ENCODE measurements at regions not wholly inside any gene's neighbourhood (a gene's known extent, or its start where the extent isn't known, plus 50 kb on each side); places are given as distances from the start of the nearest gene placed in this dataset.

DNA sequence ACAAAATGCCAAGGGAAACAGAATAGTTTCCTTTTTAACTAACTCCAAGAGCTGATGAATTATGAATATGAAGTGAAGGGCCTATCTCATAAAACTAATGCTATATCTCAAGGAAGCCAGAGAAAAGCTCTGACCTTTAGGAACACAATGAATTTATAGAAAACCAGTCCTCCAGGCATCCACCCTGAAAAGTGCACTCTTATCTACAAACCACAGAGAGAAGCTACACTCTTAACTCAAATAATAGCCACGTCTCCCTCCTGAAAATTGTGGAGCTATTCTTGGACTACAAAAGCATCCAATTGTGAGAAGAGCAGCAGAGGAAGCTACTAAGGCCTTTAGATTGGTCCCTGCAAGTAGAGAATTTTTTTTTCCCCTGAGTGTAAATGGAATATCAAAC lies 253.9 kb downstream of the IL15 start:
- no peaks in the 10 kb centered on the region for H3K9me3 ChIP-seq
- H3K27me3 ChIP-seq, result no peaks in the 10 kb centered on the region
- H3K27ac ChIP-seq, result no peak overlapping the region
- intact Hi-C loops (cut with DNase I), result no loop called here
- TF ChIP-seq POLR2A (IDR thresholded peaks at IDR 0.05), result no peak
- TF ChIP-seq POLR2AphosphoS5 (IDR thresholded peaks at IDR 0.05; ENCODE audit: insufficient read depth in 1 of 2, low read depth in 1 of 2), result no peak
- TF ChIP-seq, protein P1, sequence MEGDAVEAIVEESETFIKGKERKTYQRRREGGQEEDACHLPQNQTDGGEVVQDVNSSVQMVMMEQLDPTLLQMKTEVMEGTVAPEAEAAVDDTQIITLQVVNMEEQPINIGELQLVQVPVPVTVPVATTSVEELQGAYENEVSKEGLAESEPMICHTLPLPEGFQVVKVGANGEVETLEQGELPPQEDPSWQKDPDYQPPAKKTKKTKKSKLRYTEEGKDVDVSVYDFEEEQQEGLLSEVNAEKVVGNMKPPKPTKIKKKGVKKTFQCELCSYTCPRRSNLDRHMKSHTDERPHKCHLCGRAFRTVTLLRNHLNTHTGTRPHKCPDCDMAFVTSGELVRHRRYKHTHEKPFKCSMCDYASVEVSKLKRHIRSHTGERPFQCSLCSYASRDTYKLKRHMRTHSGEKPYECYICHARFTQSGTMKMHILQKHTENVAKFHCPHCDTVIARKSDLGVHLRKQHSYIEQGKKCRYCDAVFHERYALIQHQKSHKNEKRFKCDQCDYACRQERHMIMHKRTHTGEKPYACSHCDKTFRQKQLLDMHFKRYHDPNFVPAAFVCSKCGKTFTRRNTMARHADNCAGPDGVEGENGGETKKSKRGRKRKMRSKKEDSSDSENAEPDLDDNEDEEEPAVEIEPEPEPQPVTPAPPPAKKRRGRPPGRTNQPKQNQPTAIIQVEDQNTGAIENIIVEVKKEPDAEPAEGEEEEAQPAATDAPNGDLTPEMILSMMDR (IDR thresholded peaks at IDR 0.05), result no peak
- H3K4me1 ChIP-seq, result no peaks in the 10 kb centered on the region
- DNase-seq (ENCODE audit: extremely low spot score in 2 of 2), result no peak
- no peak overlapping the region for H3K4me3 ChIP-seq
- H3K36me3 ChIP-seq, result no peaks in the 10 kb centered on the region

DNA sequence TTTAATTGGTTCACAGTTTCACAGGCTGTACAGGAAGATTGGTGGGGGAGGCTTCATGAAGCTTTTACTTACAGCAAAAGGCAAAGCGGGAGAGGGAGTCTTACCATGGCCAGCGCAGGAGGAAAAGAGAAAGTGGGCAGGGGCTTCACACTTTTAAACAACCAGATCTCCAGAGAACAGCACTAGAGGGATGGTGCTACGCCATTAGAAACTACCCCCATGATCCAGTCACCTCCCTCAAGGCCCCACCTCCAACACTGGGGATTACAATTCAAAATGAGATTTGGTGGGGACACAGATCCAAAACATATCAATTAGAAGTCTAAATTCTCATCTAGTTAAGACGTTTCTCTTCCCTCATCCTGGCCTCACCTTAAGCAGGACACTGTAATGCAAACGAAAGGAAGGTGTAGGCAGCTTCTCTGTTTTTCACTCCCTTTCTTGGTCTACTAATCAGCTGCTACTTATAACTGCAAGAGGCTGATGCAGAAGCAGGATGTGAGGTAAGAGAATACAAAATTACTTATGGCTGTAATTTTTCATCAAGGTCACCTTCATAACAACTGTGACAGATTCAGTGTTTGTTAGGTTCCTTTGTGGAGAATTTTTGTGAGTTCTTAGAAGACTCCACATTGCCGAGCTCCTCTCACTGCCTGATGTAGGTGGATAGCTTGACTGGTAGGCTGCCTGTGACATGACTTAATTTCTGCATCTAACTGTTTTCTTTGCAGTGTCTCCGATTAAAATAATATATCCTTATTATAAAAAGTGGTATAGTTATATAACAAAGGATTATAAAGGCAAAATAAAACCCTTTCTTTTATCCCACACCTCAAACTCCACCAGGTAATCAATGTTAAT lies 255.1 kb downstream of the IL15 start:
- no peak overlapping the region for H3K27ac ChIP-seq
- H3K9me3 ChIP-seq, result no peaks in the 10 kb centered on the region
- H3K27me3 ChIP-seq, result no peaks in the 10 kb centered on the region
- H3K4me3 ChIP-seq, result no peak overlapping the region
- TF ChIP-seq POLR2AphosphoS5 (IDR thresholded peaks at IDR 0.05; ENCODE audit: insufficient read depth in 1 of 2, low read depth in 1 of 2) (no peak), POLR2A (IDR thresholded peaks at IDR 0.05) (no peak)
- TF ChIP-seq, protein P1 (IDR thresholded peaks at IDR 0.05), result no peak
- no peak for DNase-seq (ENCODE audit: extremely low spot score in 2 of 2)
- no peaks in the 10 kb centered on the region for H3K36me3 ChIP-seq
- intact Hi-C loops (cut with DNase I), result no loop called here
- no peaks in the 10 kb centered on the region for H3K4me1 ChIP-seq

DNA sequence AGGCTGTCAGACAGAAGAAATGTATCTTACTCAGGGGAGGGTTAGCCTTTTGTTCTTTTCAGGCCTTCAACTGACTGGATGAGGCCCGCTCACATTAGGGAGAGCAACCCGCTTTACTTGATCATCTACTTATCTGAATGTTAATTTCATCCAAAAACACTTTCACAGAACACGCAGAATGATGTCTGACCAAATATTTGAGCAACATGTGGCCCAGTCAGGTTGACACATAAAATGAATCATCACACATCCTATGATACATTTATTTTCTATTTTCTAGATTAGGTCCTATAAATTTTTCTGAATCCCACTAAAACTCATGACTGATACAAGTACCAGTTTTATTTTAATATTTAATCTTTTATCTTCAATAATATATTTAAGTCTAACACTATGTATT lies 260.3 kb downstream of the IL15 start:
- no peak for DNase-seq (ENCODE audit: extremely low spot score in 2 of 2)
- TF ChIP-seq POLR2AphosphoS5 (IDR thresholded peaks at IDR 0.05; ENCODE audit: insufficient read depth in 1 of 2, low read depth in 1 of 2) (no peak), POLR2A (IDR thresholded peaks at IDR 0.05) (no peak)
- TF ChIP-seq, protein P1 (IDR thresholded peaks at IDR 0.05), result no peak
- no peak overlapping the region for H3K27ac ChIP-seq
- no peaks in the 10 kb centered on the region for H3K27me3 ChIP-seq
- intact Hi-C loops (cut with DNase I), result no loop called here
- no peak overlapping the region for H3K4me3 ChIP-seq
- H3K4me1 ChIP-seq, result no peaks in the 10 kb centered on the region
- no peaks in the 10 kb centered on the region for H3K9me3 ChIP-seq
- H3K36me3 ChIP-seq, result no peaks in the 10 kb centered on the region

DNA sequence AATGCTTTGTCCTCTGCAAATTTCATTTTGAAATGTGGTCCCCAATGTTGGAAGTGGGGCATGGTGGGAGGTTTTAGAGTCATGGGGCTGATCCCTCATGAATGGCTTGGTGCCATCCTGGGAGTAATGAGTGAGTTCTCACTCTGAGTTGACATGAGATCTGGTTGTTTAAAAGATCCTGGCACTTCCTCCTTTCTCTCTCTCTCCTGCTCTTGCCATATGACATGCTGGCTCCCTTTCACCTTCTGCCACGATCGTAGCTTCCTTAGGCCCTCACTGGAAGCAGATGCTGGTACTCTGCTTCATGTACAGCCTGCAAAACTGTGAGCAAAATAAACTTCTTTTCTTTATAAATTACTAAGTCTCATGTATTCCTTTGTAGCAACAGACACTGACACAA lies 262.0 kb downstream of the IL15 start:
- intact Hi-C loops (cut with DNase I), result no loop called here
- no peaks in the 10 kb centered on the region for H3K36me3 ChIP-seq
- no peak for DNase-seq (ENCODE audit: extremely low spot score in 2 of 2)
- no peaks in the 10 kb centered on the region for H3K27me3 ChIP-seq
- no peak overlapping the region for H3K4me3 ChIP-seq
- TF ChIP-seq, protein P1 (IDR thresholded peaks at IDR 0.05), result no peak
- TF ChIP-seq POLR2AphosphoS5 (IDR thresholded peaks at IDR 0.05; ENCODE audit: insufficient read depth in 1 of 2, low read depth in 1 of 2), result no peak
- TF ChIP-seq POLR2A (IDR thresholded peaks at IDR 0.05), result no peak
- no peaks in the 10 kb centered on the region for H3K4me1 ChIP-seq
- no peak overlapping the region for H3K27ac ChIP-seq
- H3K9me3 ChIP-seq, result no peaks in the 10 kb centered on the region

DNA sequence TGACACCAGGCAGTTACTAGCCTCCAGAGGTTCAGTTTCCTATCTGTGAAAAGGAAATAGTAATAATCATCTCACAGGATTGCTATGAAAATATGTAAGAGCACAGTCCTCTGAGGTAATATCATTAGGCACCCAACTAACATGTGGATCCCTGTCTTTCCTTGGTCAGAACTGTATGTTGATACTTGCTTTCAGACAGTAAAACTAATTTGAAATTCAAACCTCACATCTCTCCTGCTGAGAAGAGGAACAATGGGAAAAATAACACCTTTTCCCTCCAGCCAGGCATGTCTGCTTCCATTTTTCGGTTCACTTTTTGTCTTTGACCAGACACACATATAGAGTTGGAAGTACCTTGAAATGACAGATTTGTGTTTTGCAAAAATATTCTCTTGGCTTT lies 262.7 kb downstream of the IL15 start:
- no peaks in the 10 kb centered on the region for H3K27me3 ChIP-seq
- no peak overlapping the region for H3K27ac ChIP-seq
- no peaks in the 10 kb centered on the region for H3K4me1 ChIP-seq
- H3K36me3 ChIP-seq, result no peaks in the 10 kb centered on the region
- no peak for TF ChIP-seq POLR2AphosphoS5 (IDR thresholded peaks at IDR 0.05; ENCODE audit: insufficient read depth in 1 of 2, low read depth in 1 of 2)
- TF ChIP-seq POLR2A (IDR thresholded peaks at IDR 0.05), result no peak
- TF ChIP-seq, protein P1 (IDR thresholded peaks at IDR 0.05), result no peak
- H3K4me3 ChIP-seq, result no peak overlapping the region
- no peak for DNase-seq (ENCODE audit: extremely low spot score in 2 of 2)
- intact Hi-C loops (cut with DNase I), result no loop called here
- H3K9me3 ChIP-seq, result no peaks in the 10 kb centered on the region

Measured in vagina (tissue), 2 donors.